ENCODE measurements at regions not wholly inside any gene's neighbourhood (a gene's known extent, or its start where the extent isn't known, plus 50 kb on each side); places are given as distances from the start of the nearest gene placed in this dataset.

GRCh38 chr1:184907500-184907899 lies 66.8 kb downstream of the NIBAN1 start:
- no peak for DNase-seq
- peaks cover 0 to 28% of the 10 kb centered on the region in 2 donors for H3K4me1 ChIP-seq
- H3K4me3 ChIP-seq, result no peak overlapping the region
- intact Hi-C loops (cut with DNase I), result no loop called here
- no peak overlapping the region for H3K27ac ChIP-seq
- no peaks in the 10 kb centered on the region for H3K27me3 ChIP-seq
- ATAC-seq, result no peak
- no peak for TF ChIP-seq CTCF (IDR thresholded peaks at IDR 0.05)
- H3K36me3 ChIP-seq, result no peaks in the 10 kb centered on the region
- H3K9me3 ChIP-seq, result no peaks in the 10 kb centered on the region

- no peak for ATAC-seq
- H3K27me3 ChIP-seq, result no peaks in the 10 kb centered on the region
- H3K27ac ChIP-seq, result no peak overlapping the region
- intact Hi-C loops (cut with DNase I), result no loop called here
- no peaks in the 10 kb centered on the region for H3K9me3 ChIP-seq
- peaks cover 0 to 30% of the 10 kb centered on the region in 2 donors for H3K4me1 ChIP-seq
- no peak overlapping the region for H3K4me3 ChIP-seq
- DNase-seq, result no peak
- no peak for TF ChIP-seq CTCF (IDR thresholded peaks at IDR 0.05)
- H3K36me3 ChIP-seq, result no peaks in the 10 kb centered on the region
These were observed 67.5 kb downstream of the NIBAN1 start for GRCh38 chr1:184906761-184907160.

DNA sequence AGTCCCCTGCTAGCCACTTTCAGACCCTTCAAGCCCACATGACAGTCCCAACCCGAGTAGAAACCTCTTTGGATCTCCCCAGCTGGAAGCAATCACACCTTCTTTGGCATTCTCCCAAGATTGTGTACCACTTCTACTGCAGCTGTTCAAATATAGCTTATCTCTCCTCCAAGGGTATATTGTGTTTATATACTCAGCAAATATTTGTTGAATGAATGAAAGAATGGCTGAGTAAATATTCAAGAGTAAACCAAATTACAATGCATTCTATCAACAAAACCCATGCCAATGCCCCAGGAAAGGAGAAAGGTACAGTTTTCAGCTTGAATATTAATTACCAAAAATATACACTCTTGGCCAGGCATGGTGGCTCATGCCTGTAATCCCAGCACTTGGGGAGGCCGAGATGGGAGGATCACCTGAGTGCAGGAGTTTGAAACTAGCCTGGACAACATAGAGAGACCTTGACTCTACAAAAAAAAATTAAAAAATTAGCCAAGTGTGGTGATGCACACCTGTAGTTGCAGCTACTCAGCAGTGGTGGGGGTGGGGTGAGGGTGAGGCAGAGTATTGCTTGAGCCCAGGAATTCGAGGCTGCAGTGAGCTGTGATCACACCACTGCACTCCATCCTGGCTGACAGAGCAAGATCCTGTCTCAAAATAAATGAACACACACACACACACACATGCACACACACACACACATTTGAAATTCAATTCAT lies 68.5 kb downstream of the NIBAN1 start:
- peak in 2 of 4 donors; percentile 22 to 49 for DNase-seq
- Histone ChIP-seq H3K27me3 (no peaks in the 10 kb centered on the region), H3K9me3 (no peaks in the 10 kb centered on the region), H3K36me3 (no peaks in the 10 kb centered on the region), H3K4me3 (no peak overlapping the region), H3K4me1 (peaks cover 0 to 30% of the 10 kb centered on the region in 2 donors), H3K27ac (peak overlapping the region in 1 of 2 donors; percentile 54)
- intact Hi-C loops (cut with DNase I), result no loop called here
- TF ChIP-seq CTCF (IDR thresholded peaks at IDR 0.05), result no peak
- peak; percentile 64 for ATAC-seq

GRCh38 chr1:184903111-184903692 lies 71.1 kb downstream of the NIBAN1 start:
- Histone ChIP-seq H3K27ac (no peak overlapping the region), H3K4me3 (no peak overlapping the region), H3K4me1 (peaks cover 0 to 30% of the 10 kb centered on the region in 2 donors), H3K27me3 (no peaks in the 10 kb centered on the region), H3K9me3 (no peaks in the 10 kb centered on the region), H3K36me3 (peaks cover 0 to 9% of the 10 kb centered on the region in 2 donors)
- no peak for ATAC-seq
- no peak for DNase-seq
- TF ChIP-seq CTCF (IDR thresholded peaks at IDR 0.05), result no peak
- intact Hi-C loops (cut with DNase I), result no loop called here

DNA sequence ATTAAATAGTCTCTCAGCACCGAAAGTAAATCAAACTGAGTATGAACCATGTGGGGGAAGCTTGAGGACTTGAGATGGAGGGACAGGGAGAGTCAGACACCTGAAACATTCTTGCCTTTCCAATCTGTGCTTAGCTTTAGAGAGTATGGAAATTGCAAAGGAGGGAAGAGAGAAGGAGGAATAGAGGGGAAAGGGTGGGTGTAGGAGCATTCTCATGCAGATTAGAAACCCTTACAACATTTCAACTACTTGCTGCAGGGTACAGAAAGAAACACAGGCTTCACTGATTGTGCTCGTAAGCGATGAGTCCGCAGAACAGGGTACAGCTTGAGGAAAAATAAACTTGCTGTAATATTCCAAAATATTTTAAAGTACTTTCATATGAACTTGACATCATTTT lies 73.8 kb downstream of the NIBAN1 start:
- peaks cover 0 to 19% of the 10 kb centered on the region in 2 donors for H3K36me3 ChIP-seq
- no peak for TF ChIP-seq CTCF (IDR thresholded peaks at IDR 0.05)
- H3K27ac ChIP-seq, result no peak overlapping the region
- DNase-seq (no peak), ATAC-seq (no peak)
- no peak overlapping the region for H3K4me3 ChIP-seq
- H3K9me3 ChIP-seq, result no peaks in the 10 kb centered on the region
- peaks cover 0 to 22% of the 10 kb centered on the region in 2 donors for H3K4me1 ChIP-seq
- no peaks in the 10 kb centered on the region for H3K27me3 ChIP-seq
- intact Hi-C loops (cut with DNase I), result no loop called here

All from left lung (tissue), 4 donors.